ENCODE measurements at regions not wholly inside any gene's neighbourhood (a gene's known extent, or its start where the extent isn't known, plus 50 kb on each side); places are given as distances from the start of the nearest gene placed in this dataset.

DNA sequence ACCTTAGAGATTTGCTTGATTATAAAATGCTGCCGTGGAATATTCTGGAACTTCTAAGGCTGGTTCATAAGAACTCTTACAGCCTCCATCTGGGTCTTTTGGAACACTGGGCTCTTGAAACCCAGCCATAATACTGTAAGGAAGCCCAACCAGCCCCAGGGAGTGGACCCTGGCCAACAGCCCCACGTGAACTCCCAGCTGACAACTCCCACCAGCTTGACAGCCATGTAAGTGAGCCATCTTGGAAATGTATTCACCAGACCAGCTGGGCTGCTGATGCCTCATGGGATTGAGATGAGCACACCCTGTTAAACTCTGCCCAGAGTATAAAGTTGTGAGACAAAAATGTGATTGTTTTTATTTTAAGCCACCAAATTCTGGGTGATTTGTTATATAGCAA lies 378.7 kb upstream of the RAG2 start:
- H3K27me3 Mint-ChIP-seq: no peaks in the 10 kb centered on the region
- POLR2A ChIA-PET: no interaction called here
- peaks cover 2% of the 10 kb centered on the region for H3K9me3 Mint-ChIP-seq
- H3K4me3 Mint-ChIP-seq: no peak overlapping the region
- H3K4me1 Mint-ChIP-seq: no peaks in the 10 kb centered on the region
- no peak for DNase-seq
- H3K36me3 Mint-ChIP-seq (ENCODE audit: low read depth): no peaks in the 10 kb centered on the region
- CTCF ChIA-PET: no interaction called here
- no peak overlapping the region for H3K27ac Mint-ChIP-seq

DNA sequence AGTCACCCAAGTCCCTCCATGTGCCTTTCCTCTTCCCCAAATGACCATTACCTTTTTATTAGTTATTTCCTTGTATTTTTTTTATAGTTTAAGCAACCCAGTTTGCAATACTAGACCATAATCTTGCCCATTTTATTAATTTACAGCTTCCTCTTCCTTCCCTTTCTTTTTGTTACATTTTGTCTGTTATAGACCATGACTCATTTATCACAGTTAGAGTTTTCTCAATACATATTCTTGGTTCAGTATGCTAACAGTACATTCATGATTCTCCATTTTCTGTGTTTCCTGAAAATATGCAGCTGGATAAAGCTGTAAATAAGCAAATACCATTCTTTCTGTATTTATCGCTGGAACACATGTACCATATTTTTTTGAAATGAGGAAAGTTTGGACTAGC lies 376.7 kb upstream of the RAG2 start:
- peaks cover 2% of the 10 kb centered on the region for H3K9me3 Mint-ChIP-seq
- H3K36me3 Mint-ChIP-seq (ENCODE audit: low read depth): no peaks in the 10 kb centered on the region
- DNase-seq: no peak
- no peaks in the 10 kb centered on the region for H3K4me1 Mint-ChIP-seq
- ChIA-PET POLR2A (no interaction called here), CTCF (no interaction called here)
- no peaks in the 10 kb centered on the region for H3K27me3 Mint-ChIP-seq
- H3K27ac Mint-ChIP-seq: no peak overlapping the region
- no peak overlapping the region for H3K4me3 Mint-ChIP-seq

DNA sequence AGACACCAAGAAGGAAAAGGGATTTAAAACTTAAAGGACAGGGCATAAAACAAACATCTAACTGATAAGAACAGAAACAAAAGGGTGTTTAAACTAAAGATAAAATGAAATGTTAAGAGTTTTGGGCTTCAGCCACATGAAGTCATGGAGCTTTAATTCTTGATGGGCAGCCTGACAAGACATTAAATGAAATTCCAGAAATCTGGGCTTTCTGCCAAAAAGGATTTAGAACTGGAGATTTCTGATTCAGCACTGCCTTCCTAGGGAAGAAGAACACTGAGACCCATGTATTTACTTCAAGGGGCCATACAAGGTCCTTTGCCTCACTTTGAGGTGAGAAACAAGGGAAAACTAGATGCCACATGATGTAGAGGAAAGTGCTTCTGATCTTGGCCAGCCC lies 355.9 kb upstream of the RAG2 start:
- DNase-seq: no peak
- ChIA-PET POLR2A (no interaction called here), CTCF (no interaction called here)
- Mint-ChIP-seq H3K9me3 (no peaks in the 10 kb centered on the region), H3K4me1 (no peaks in the 10 kb centered on the region), H3K27ac (no peak overlapping the region), H3K27me3 (no peaks in the 10 kb centered on the region), H3K36me3 (ENCODE audit: low read depth) (no peaks in the 10 kb centered on the region), H3K4me3 (no peak overlapping the region)

DNA sequence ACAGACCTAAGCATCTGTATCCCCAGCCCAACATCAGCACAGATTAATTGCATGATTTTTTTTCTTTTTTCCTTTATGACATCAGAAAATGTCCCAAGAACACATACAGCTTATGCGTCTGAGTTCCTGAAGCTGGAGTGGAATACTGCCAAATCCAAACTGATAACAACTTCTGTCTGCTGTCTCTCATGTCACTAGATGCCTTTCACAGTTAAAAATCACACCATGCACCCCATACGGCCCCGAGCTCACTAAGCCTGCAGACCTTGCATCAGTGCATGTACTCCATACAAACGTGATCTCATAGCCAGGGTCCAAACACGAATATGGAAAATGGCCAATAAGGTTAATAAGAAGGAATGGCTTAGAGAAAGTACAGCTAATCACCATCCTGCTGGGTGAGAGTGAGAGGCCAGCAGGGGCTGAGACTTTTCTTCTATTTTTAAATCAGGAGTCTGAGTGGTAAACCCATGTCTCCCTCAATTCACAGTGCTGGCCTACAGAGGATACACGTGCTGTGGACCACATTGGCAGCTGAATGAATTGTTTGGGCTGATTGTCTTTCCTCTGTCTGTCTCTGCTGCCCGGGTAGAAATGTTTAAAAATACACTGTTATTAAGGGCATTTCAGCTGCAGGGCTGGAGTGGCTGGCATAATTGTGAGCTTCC lies 350.6 kb upstream of the RAG2 start:
- ChIA-PET POLR2A (no interaction called here), CTCF (no interaction called here)
- Mint-ChIP-seq H3K27ac (no peak overlapping the region), H3K36me3 (ENCODE audit: low read depth) (no peaks in the 10 kb centered on the region), H3K9me3 (no peaks in the 10 kb centered on the region), H3K4me3 (no peak overlapping the region), H3K27me3 (no peaks in the 10 kb centered on the region), H3K4me1 (no peaks in the 10 kb centered on the region)
- no peak for DNase-seq

DNA sequence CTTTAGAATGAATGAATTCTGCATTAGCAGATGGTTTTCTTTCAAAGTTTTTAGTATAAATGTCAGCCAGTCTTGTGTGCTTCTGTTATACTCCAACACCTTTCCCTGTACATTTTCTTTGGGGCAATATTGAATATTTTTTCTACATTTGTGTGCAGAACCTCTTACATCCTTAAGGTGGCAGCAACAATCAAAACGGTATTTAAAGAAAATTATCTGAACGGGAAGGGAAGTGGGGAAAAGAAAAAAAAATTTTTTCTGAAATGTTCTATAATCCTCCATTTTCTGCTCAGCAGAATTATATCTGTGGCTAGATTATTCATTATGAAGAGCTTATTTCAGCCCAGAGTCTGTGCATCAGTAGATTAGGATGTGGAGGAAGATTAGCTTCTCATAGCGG lies 347.3 kb upstream of the RAG2 start:
- no peaks in the 10 kb centered on the region for H3K4me1 Mint-ChIP-seq
- ChIA-PET CTCF (interaction anchor here (0.7 kb wide), 1 partner anchor 998 kb away, joined by 3 read pairs; no protein-coding TSS in a partner anchor), POLR2A (no interaction called here)
- H3K27ac Mint-ChIP-seq: no peak overlapping the region
- H3K9me3 Mint-ChIP-seq: no peaks in the 10 kb centered on the region
- no peak for DNase-seq
- no peak overlapping the region for H3K4me3 Mint-ChIP-seq
- no peaks in the 10 kb centered on the region for H3K36me3 Mint-ChIP-seq (ENCODE audit: low read depth)
- H3K27me3 Mint-ChIP-seq: no peaks in the 10 kb centered on the region

DNA sequence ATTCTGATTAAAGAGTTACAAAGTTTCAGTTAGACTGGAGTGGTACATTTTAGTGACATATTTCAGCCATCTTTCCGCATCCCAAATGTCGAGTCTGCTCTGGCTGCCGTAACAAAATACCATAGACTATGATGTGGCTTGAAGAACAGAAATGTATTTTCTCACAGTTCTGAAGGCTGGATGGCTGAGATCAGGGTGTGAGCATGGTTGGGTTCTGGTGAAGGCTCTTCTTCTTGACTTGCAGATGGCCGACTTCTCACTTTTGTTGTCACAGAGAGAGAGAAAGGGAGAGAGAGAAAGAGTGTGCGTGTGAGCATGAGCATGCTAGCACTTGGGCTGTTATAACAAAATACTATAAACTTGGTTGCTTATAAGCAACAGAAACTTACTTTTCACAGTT lies 335.4 kb upstream of the RAG2 start:
- no peaks in the 10 kb centered on the region for H3K4me1 Mint-ChIP-seq
- H3K27me3 Mint-ChIP-seq: no peaks in the 10 kb centered on the region
- no peak overlapping the region for H3K4me3 Mint-ChIP-seq
- no peak for DNase-seq
- no peak overlapping the region for H3K27ac Mint-ChIP-seq
- CTCF ChIA-PET: no interaction called here
- H3K36me3 Mint-ChIP-seq (ENCODE audit: low read depth): no peaks in the 10 kb centered on the region
- POLR2A ChIA-PET: no interaction called here
- H3K9me3 Mint-ChIP-seq: no peaks in the 10 kb centered on the region

DNA sequence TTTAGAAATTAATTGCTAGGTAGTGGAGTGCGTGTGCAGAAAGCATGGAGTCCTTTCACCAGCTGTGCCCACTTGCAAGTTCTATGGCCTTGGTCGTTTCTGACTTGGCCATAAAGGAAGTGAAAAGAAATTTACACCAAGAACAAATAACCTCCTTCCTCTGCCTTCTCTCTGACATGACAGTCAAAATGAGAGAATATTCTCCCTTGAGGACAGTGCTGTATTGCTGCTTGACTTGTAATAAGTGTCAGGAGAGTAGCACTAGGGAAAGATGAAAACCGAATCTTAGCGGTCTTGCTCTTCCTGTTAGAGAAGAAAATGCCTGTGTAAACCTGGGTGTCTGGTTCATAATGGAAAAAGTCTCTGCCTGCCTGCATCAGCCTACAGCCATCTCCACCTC lies 333.1 kb upstream of the RAG2 start:
- no peak for DNase-seq
- ChIA-PET CTCF (no interaction called here), POLR2A (no interaction called here)
- no peaks in the 10 kb centered on the region for H3K4me1 Mint-ChIP-seq
- no peaks in the 10 kb centered on the region for H3K36me3 Mint-ChIP-seq (ENCODE audit: low read depth)
- no peak overlapping the region for H3K4me3 Mint-ChIP-seq
- no peaks in the 10 kb centered on the region for H3K27me3 Mint-ChIP-seq
- no peaks in the 10 kb centered on the region for H3K9me3 Mint-ChIP-seq
- no peak overlapping the region for H3K27ac Mint-ChIP-seq

DNA sequence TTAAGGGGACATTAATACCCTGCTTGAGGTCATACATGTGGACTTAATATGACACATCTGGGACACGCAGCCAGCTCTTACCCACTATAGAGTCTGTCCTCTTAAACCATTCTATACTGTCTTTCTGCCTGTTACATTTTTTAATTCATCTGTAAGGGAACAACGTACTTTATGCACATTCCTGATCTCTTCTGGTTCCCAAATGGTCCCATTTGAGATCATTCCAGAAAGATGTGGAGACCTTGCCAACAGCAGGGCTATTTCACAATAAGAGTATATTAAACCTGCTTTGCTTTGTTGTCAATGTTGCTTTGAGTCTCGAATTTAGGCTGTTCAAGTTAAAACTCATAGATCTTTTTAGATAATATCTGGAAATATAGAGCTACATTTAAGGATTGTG lies 332.2 kb upstream of the RAG2 start:
- CTCF ChIA-PET: no interaction called here
- Mint-ChIP-seq H3K27me3 (no peaks in the 10 kb centered on the region), H3K4me1 (no peaks in the 10 kb centered on the region), H3K36me3 (ENCODE audit: low read depth) (no peaks in the 10 kb centered on the region), H3K27ac (no peak overlapping the region), H3K9me3 (no peaks in the 10 kb centered on the region), H3K4me3 (no peak overlapping the region)
- POLR2A ChIA-PET: no interaction called here
- no peak for DNase-seq

DNA sequence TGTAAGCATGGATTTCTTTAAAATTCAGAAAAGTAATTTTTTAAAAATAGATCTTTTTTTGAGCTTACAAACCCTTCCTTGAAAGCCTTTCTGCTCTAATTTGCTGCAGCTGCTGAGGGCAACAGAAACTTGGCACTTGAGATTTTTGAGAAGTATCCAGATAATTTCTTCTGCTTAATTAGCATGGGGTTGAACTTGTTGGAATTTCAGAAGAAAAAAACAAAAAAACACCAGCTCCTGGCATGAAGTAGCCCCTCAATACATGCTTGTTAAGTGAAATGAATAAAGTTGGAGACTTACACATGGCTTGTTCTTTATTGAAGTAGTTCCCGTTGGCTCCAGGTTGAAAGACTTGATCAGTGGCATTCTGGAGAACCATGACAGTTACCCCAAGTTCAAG lies 331.4 kb upstream of the RAG2 start:
- ChIA-PET CTCF (no interaction called here), POLR2A (no interaction called here)
- Mint-ChIP-seq H3K4me1 (no peaks in the 10 kb centered on the region), H3K9me3 (no peaks in the 10 kb centered on the region), H3K4me3 (no peak overlapping the region), H3K36me3 (ENCODE audit: low read depth) (no peaks in the 10 kb centered on the region), H3K27me3 (no peaks in the 10 kb centered on the region), H3K27ac (no peak overlapping the region)
- DNase-seq: no peak

DNA sequence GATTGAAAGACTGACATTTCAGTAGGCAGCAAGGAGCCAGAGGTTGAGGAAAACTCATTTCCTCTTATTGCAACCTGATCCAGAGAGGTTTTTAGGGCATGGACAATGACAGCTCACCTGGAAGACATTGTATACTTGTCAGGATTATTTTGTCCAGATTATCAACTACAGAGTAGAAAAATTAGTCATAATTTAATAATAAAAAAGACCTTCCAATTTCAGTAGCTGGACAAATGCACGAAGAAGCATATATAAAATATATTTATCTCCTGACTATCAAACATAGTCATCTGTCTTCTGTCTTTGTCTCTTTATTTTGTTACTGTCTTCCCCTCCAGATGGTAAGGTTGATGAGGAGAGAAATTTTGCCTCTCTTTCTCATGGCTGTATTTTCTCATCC lies 330.6 kb upstream of the RAG2 start:
- H3K4me1 Mint-ChIP-seq: no peaks in the 10 kb centered on the region
- DNase-seq: no peak
- no peaks in the 10 kb centered on the region for H3K27me3 Mint-ChIP-seq
- no peaks in the 10 kb centered on the region for H3K9me3 Mint-ChIP-seq
- no peak overlapping the region for H3K4me3 Mint-ChIP-seq
- ChIA-PET CTCF (no interaction called here), POLR2A (no interaction called here)
- H3K36me3 Mint-ChIP-seq (ENCODE audit: low read depth): no peaks in the 10 kb centered on the region
- H3K27ac Mint-ChIP-seq: no peak overlapping the region

DNA sequence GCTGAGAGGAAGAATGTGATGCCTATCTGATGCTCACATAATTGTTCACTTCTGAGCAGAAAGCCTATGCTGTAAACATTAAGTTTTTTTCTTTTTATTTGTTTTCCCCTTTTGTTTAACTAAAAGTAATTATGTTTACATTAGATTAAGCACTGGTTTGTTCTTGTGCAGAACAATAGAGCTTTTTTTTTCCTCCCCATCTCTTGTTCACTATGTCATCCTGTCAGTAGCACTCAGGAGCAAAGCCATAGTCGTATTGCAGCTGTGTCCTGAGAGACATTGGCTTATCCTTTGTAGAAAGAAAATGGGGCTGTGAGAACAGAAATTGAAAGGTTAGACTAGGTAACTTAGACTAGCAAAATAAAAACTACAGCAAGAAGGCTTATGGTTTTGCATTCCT lies 301.8 kb upstream of the RAG2 start:
- no peak overlapping the region for H3K27ac Mint-ChIP-seq
- no peaks in the 10 kb centered on the region for H3K4me1 Mint-ChIP-seq
- CTCF ChIA-PET: no interaction called here
- DNase-seq: no peak
- H3K27me3 Mint-ChIP-seq: no peaks in the 10 kb centered on the region
- POLR2A ChIA-PET: no interaction called here
- H3K36me3 Mint-ChIP-seq (ENCODE audit: low read depth): no peaks in the 10 kb centered on the region
- no peaks in the 10 kb centered on the region for H3K9me3 Mint-ChIP-seq
- H3K4me3 Mint-ChIP-seq: no peak overlapping the region

DNA sequence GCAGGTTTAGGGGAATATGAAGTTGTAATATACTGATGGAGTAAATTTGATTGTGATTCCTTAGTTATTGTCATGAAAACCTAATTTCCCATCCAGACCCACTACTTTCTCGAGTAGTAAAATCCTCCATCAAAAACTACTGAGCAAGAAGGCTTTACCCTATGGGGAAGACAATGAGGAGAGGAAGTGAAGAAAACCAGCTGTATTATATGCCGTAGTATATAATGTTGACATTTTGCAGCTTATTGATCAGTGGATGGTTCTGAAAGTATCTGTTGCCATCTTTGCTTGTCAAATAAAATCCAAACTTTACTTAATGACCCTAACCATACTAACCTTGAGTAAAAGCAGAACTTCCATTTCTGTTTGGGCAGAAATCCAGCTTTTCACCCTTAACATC lies 292.8 kb upstream of the RAG2 start:
- no peaks in the 10 kb centered on the region for H3K9me3 Mint-ChIP-seq
- ChIA-PET POLR2A (no interaction called here), CTCF (interaction anchor here (1.1 kb wide), 1 partner anchor 9 kb away, joined by 3 read pairs; no protein-coding TSS in a partner anchor)
- H3K36me3 Mint-ChIP-seq (ENCODE audit: low read depth): no peaks in the 10 kb centered on the region
- H3K27me3 Mint-ChIP-seq: no peaks in the 10 kb centered on the region
- no peak overlapping the region for H3K4me3 Mint-ChIP-seq
- no peak overlapping the region for H3K27ac Mint-ChIP-seq
- DNase-seq: no peak
- no peaks in the 10 kb centered on the region for H3K4me1 Mint-ChIP-seq

DNA sequence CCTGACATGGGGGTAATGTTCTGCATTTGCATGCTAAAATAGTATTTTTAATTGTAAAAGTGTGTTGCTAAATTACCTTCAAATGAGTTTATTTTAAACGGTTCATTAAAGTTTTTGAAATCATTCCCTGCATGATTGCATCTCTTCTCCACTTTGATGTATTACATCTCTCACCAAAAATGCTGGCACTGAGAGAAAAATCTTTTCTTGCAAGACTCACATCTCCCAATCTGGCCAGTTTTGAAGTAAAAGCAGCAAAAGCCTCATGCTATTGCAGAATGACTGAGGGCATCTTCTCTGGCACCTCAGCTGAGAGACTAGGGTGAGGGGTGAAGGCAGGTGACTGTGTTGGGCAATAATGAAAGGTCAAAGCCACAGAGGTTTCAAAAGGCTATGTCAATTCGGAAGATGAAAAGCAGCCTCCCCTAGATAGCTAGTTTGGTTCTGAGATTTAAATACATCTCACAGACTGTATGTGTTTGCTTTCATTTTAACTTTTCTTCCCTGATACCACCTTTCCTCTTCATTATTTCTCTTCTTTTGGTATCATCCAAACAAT lies 292.2 kb upstream of the RAG2 start:
- POLR2A ChIA-PET: no interaction called here
- DNase-seq: no peak
- Mint-ChIP-seq H3K4me3 (no peak overlapping the region), H3K9me3 (no peaks in the 10 kb centered on the region), H3K27me3 (no peaks in the 10 kb centered on the region), H3K4me1 (no peaks in the 10 kb centered on the region), H3K36me3 (ENCODE audit: low read depth) (no peaks in the 10 kb centered on the region), H3K27ac (no peak overlapping the region)
- CTCF ChIA-PET: no interaction called here

DNA sequence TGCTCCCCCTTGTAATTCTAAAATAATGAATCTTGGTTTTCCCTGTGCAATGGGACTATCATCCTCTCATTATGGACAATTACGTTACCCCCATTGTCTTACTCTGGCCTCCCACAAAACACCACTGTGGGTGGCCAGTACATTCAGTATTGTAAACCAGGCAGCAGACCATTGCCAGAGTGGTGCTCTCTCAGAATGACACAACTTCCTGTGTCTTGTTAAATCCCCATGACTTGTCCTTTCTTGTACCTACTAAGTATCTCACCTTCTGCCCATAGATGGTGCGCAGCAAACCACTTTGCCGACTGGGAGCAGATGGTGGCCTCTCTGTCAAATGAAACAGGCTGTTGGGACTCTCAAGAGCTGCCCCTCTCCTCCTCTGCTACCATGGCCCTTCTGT lies 287.1 kb upstream of the RAG2 start:
- H3K27ac Mint-ChIP-seq: no peak overlapping the region

More for the DNA sequence above, 287.1 kb upstream of the RAG2 start:
- ChIA-PET CTCF (no interaction called here), POLR2A (no interaction called here)
- no peaks in the 10 kb centered on the region for H3K4me1 Mint-ChIP-seq
- H3K27me3 Mint-ChIP-seq: no peaks in the 10 kb centered on the region
- no peak for DNase-seq
- no peaks in the 10 kb centered on the region for H3K36me3 Mint-ChIP-seq (ENCODE audit: low read depth)
- H3K4me3 Mint-ChIP-seq: no peak overlapping the region
- no peaks in the 10 kb centered on the region for H3K9me3 Mint-ChIP-seq
